ENCODE measurements at regions not wholly inside any gene's neighbourhood (a gene's known extent, or its start where the extent isn't known, plus 50 kb on each side); places are given as distances from the start of the nearest gene placed in this dataset.
"Not testable (repeated sequence)": the region's sequence is repeated elsewhere in the genome, so short reads cannot be mapped to it uniquely, and the experiment has no call there.

- no peak overlapping the region for H3K4me3 ChIP-seq (ENCODE audit: control extremely low read depth in 1 of 5, extremely low read depth in 1 of 5, insufficient read depth in 1 of 5, low read depth in 2 of 5, low read length in 4 of 5)
- H3K79me2 ChIP-seq (ENCODE audit: control insufficient read depth, insufficient read depth, low read length) = no peaks in the 10 kb centered on the region
- H3K9me3 ChIP-seq (ENCODE audit: control extremely low read depth in 1 of 3, control insufficient read depth in 2 of 3, insufficient read depth in 1 of 3, low read length in 2 of 3) = peaks cover 0 to 6% (median 0%) of the 10 kb centered on the region in 3 donors
- Mint-ChIP-seq H3K27ac (no peak overlapping the region), H3K27me3 (no peaks in the 10 kb centered on the region), H3K4me3 (no peak overlapping the region), H3K9me3 (ENCODE audit: insufficient read depth) (no peaks in the 10 kb centered on the region), H3K4me1 (no peaks in the 10 kb centered on the region)
- no peak for DNase-seq
- ChIA-PET CTCF (no interaction called here), POLR2A (no interaction called here)
- H4K20me1 ChIP-seq (ENCODE audit: control insufficient read depth, insufficient read depth, low read length, poor library complexity, severe bottlenecking) = no peaks in the 10 kb centered on the region
- no peaks in the 10 kb centered on the region for H3K36me3 ChIP-seq (replicated peaks in 1 of 2; ENCODE audit: control extremely low read depth in 1 of 2, control insufficient read depth in 1 of 2, extremely low read depth in 1 of 2, insufficient read depth in 2 of 2, low read length in 1 of 2)
- TF ChIP-seq, protein P1, sequence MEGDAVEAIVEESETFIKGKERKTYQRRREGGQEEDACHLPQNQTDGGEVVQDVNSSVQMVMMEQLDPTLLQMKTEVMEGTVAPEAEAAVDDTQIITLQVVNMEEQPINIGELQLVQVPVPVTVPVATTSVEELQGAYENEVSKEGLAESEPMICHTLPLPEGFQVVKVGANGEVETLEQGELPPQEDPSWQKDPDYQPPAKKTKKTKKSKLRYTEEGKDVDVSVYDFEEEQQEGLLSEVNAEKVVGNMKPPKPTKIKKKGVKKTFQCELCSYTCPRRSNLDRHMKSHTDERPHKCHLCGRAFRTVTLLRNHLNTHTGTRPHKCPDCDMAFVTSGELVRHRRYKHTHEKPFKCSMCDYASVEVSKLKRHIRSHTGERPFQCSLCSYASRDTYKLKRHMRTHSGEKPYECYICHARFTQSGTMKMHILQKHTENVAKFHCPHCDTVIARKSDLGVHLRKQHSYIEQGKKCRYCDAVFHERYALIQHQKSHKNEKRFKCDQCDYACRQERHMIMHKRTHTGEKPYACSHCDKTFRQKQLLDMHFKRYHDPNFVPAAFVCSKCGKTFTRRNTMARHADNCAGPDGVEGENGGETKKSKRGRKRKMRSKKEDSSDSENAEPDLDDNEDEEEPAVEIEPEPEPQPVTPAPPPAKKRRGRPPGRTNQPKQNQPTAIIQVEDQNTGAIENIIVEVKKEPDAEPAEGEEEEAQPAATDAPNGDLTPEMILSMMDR (IDR thresholded peaks at IDR 0.05) = no peak
- no peak for TF ChIP-seq EZH2 (IDR thresholded peaks at IDR 0.05; ENCODE audit: borderline replicate concordance, insufficient read depth, low read depth, low read length, poor library complexity, severe bottlenecking)
- H3K27ac ChIP-seq (ENCODE audit: low read length in 2 of 2) = no peak overlapping the region
- H3K4me1 ChIP-seq (ENCODE audit: control insufficient read depth in 2 of 2, insufficient read depth in 2 of 2, low read length in 2 of 2) = no peaks in the 10 kb centered on the region
- no peaks in the 10 kb centered on the region for H3K27me3 ChIP-seq (replicated peaks in 1 of 4; ENCODE audit: control extremely low read depth in 1 of 4, control insufficient read depth in 3 of 4, insufficient read depth in 4 of 4, low read length in 3 of 4)
- no peak for ATAC-seq (ENCODE audit: low read depth)
- no peak overlapping the region for H3K9ac ChIP-seq (ENCODE audit: low read length)
- no peak overlapping the region for H3K4me2 ChIP-seq (replicated peaks; ENCODE audit: low read depth, low read length, poor library complexity, severe bottlenecking)
- H2AFZ ChIP-seq (ENCODE audit: insufficient read depth, low read depth, low read length, poor library complexity, severe bottlenecking) = no peak overlapping the region
- intact Hi-C loops (cut with micrococcal nuclease) = no loop called here
Measured at GRCh38 chr1:72375226-72375625, 92.9 kb upstream of the NEGR1 start.

DNA sequence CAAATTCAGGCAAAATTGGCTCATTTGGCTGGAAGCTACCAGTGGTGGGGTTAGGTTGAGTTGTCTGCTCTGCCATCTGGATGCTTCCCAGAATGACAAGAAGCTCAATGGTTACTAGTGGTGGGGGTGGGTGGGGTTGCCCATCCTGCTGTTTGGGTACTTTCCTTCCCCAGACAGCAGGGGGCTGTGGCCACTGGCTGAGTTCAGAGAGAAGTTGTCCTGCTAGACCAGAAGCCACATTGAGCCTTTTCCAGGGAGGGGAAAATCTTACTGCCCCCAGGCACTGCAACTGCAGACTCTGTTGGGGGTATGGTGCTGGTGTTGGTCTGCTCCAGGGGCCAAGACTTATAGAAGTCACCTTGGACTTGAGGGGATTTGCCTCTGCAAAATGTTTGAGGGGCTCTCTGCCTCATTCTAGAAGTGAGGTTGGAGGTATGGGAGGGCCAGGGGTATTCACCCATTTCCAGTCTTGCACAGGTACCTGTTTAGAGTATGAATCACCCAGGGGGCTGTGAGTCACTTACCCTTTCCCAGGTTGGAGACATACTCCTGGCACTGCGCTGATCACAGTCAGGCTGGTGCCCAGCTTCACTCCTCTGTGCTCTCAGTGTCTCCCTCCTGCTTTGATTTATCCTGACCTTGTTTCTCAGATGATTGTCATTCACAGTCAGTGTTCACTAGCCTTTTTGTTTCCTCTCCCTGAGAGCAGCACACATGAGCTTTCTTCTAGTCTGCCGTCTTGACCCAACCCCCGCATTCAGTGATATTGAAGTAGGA, 89.1 kb upstream of the NEGR1 start:
- no peak overlapping the region for H2AFZ ChIP-seq (ENCODE audit: insufficient read depth, low read depth, low read length, poor library complexity, severe bottlenecking)
- Mint-ChIP-seq H3K4me1 (peaks cover 3% of the 10 kb centered on the region), H3K4me3 (no peak overlapping the region), H3K27ac (no peak overlapping the region), H3K27me3 (no peaks in the 10 kb centered on the region), H3K9me3 (ENCODE audit: insufficient read depth) (no peaks in the 10 kb centered on the region)
- no peaks in the 10 kb centered on the region for H3K36me3 ChIP-seq (replicated peaks in 1 of 2; ENCODE audit: control extremely low read depth in 1 of 2, control insufficient read depth in 1 of 2, extremely low read depth in 1 of 2, insufficient read depth in 2 of 2, low read length in 1 of 2)
- peaks cover 0 to 5% (median 0%) of the 10 kb centered on the region in 3 donors for H3K9me3 ChIP-seq (ENCODE audit: control extremely low read depth in 1 of 3, control insufficient read depth in 2 of 3, insufficient read depth in 1 of 3, low read length in 2 of 3)
- H3K79me2 ChIP-seq (ENCODE audit: control insufficient read depth, insufficient read depth, low read length) = no peaks in the 10 kb centered on the region
- no peak overlapping the region for H3K4me3 ChIP-seq (ENCODE audit: control extremely low read depth in 1 of 5, extremely low read depth in 1 of 5, insufficient read depth in 1 of 5, low read depth in 2 of 5, low read length in 4 of 5)
- H3K4me1 ChIP-seq (ENCODE audit: control insufficient read depth in 2 of 2, insufficient read depth in 2 of 2, low read length in 2 of 2) = no peaks in the 10 kb centered on the region
- TF ChIP-seq, protein P1 (IDR thresholded peaks at IDR 0.05) = no peak
- no peak for TF ChIP-seq EZH2 (IDR thresholded peaks at IDR 0.05; ENCODE audit: borderline replicate concordance, insufficient read depth, low read depth, low read length, poor library complexity, severe bottlenecking)
- POLR2A ChIA-PET = no interaction called here
- CTCF ChIA-PET = no interaction called here
- no peak overlapping the region for H3K9ac ChIP-seq (ENCODE audit: low read length)
- H3K27me3 ChIP-seq (replicated peaks in 1 of 4; ENCODE audit: control extremely low read depth in 1 of 4, control insufficient read depth in 3 of 4, insufficient read depth in 4 of 4, low read length in 3 of 4) = no peaks in the 10 kb centered on the region
- intact Hi-C loops (cut with micrococcal nuclease) = no loop called here
- 97% methylated on average over 2 of the region's 3 CpGs for WGBS (ENCODE audit: insufficient coverage)
- no peaks in the 10 kb centered on the region for H4K20me1 ChIP-seq (ENCODE audit: control insufficient read depth, insufficient read depth, low read length, poor library complexity, severe bottlenecking)
- no peak overlapping the region for H3K4me2 ChIP-seq (replicated peaks; ENCODE audit: low read depth, low read length, poor library complexity, severe bottlenecking)
- no peak for ATAC-seq (ENCODE audit: low read depth)
- H3K27ac ChIP-seq (ENCODE audit: low read length in 2 of 2) = no peak overlapping the region
- no peak for DNase-seq

GRCh38 chr1:72370836-72371235, 88.5 kb upstream of the NEGR1 start:
- H3K9ac ChIP-seq (ENCODE audit: low read length); DNase-seq; H3K4me2 ChIP-seq (replicated peaks; ENCODE audit: low read depth, low read length, poor library complexity, severe bottlenecking); POLR2A ChIA-PET; ATAC-seq (ENCODE audit: low read depth); H3K4me1 ChIP-seq (ENCODE audit: control insufficient read depth in 2 of 2, insufficient read depth in 2 of 2, low read length in 2 of 2); H2AFZ ChIP-seq (ENCODE audit: insufficient read depth, low read depth, low read length, poor library complexity, severe bottlenecking); H3K79me2 ChIP-seq (ENCODE audit: control insufficient read depth, insufficient read depth, low read length); H3K27ac ChIP-seq (ENCODE audit: low read length in 2 of 2); H3K9me3 ChIP-seq (ENCODE audit: control extremely low read depth in 1 of 3, control insufficient read depth in 2 of 3, insufficient read depth in 1 of 3, low read length in 2 of 3); H3K27me3 Mint-ChIP-seq; H4K20me1 ChIP-seq (ENCODE audit: control insufficient read depth, insufficient read depth, low read length, poor library complexity, severe bottlenecking); H3K36me3 ChIP-seq (replicated peaks in 1 of 2; ENCODE audit: control extremely low read depth in 1 of 2, control insufficient read depth in 1 of 2, extremely low read depth in 1 of 2, insufficient read depth in 2 of 2, low read length in 1 of 2); H3K4me3 ChIP-seq (ENCODE audit: control extremely low read depth in 1 of 5, extremely low read depth in 1 of 5, insufficient read depth in 1 of 5, low read depth in 2 of 5, low read length in 4 of 5); H3K27me3 ChIP-seq (replicated peaks in 1 of 4; ENCODE audit: control extremely low read depth in 1 of 4, control insufficient read depth in 3 of 4, insufficient read depth in 4 of 4, low read length in 3 of 4); CTCF ChIA-PET; H3K9me3 Mint-ChIP-seq (ENCODE audit: insufficient read depth); H3K4me1 Mint-ChIP-seq; H3K4me3 Mint-ChIP-seq; intact Hi-C loops (cut with micrococcal nuclease); H3K27ac Mint-ChIP-seq: not testable (repeated sequence)
- 73% methylated on average over 3 of the region's 3 CpGs for WGBS (ENCODE audit: insufficient coverage)

Data from B cell (primary cell).